Common myeloid progenitor, CD34-positive (primary cell): ENCODE measurements at regions not wholly inside any gene's neighbourhood (a gene's known extent, or its start where the extent isn't known, plus 50 kb on each side); places are given as distances from the start of the nearest gene placed in this dataset.

Experiments
- CTCF ChIA-PET: fragments of 350-600 bp; sonication (Branson Sonifier 250); formaldehyde crosslinking; loops from one replicate; lab custom pipeline; 2021; ENCODE audit warnings: antibody characterized with exemption; lab: Charles Lee
- POLR2A ChIA-PET: fragments of 350-600 bp; sonication (Branson Sonifier 250); formaldehyde crosslinking; loops from one replicate; lab custom pipeline; 2021; ENCODE audit warnings: antibody characterized with exemption; lab: Charles Lee
- DNase-seq, 3 donors: peaks; one replicate each; pipeline versions ENCODE4 v3.0.0 to v3.0.0-alpha.2; 2013
- H3K27ac ChIP-seq, 2 experiments: 1 replicate in 1 of 2; 2 replicates in 1 of 2; pipeline ENCODE4 v1.7.0; 2013; ENCODE audit warnings: inconsistent platforms in 2 of 2, low read length in 2 of 2, mild to moderate bottlenecking in 2 of 2, low read depth in 1 of 2, moderate library complexity in 1 of 2; ENCODE audit not compliant: severe bottlenecking in 2 of 2, insufficient read depth in 1 of 2, poor library complexity in 1 of 2
- H3K27me3 ChIP-seq, 5 experiments: replicated peaks in 2 of 5; 1 replicate in 3 of 5; 2 replicates in 2 of 5; pipeline versions ENCODE4 v1.6.1 to v1.7.0; 2013; ENCODE audit warnings: low read length in 4 of 5, mild to moderate bottlenecking in 2 of 5, moderate library complexity in 2 of 5, inconsistent platforms in 1 of 5; ENCODE audit not compliant: insufficient read depth in 5 of 5, control insufficient read depth in 4 of 5
- H3K36me3 ChIP-seq, 4 experiments: 1 replicate in 2 of 4; 2 replicates in 2 of 4; pipeline versions ENCODE4 v1.6.1 to v1.7.0; 2013; ENCODE audit warnings: low read length in 3 of 4, control low read depth in 1 of 4, mild to moderate bottlenecking in 1 of 4; ENCODE audit not compliant: control insufficient read depth in 4 of 4, insufficient read depth in 4 of 4
- H3K4me1 ChIP-seq, 4 experiments: 1 replicate in 3 of 4; 2 replicates in 1 of 4; pipeline versions ENCODE4 v1.6.1 to v1.7.1; 2013; ENCODE audit warnings: low read length in 3 of 4, mild to moderate bottlenecking in 3 of 4, control low read depth in 1 of 4, inconsistent platforms in 1 of 4, moderate library complexity in 1 of 4; ENCODE audit not compliant: control insufficient read depth in 4 of 4, insufficient read depth in 4 of 4; ENCODE audit errors: control extremely low read depth in 1 of 4
- H3K4me3 ChIP-seq, 7 experiments: 1 replicate in 4 of 7; 2 replicates in 3 of 7; pipeline versions ENCODE4 v1.5.1 to v1.7.0; 2013; ENCODE audit warnings: mild to moderate bottlenecking in 7 of 7, low read length in 6 of 7, moderate library complexity in 6 of 7, inconsistent platforms in 2 of 7, low read depth in 2 of 7, control low read depth in 1 of 7; ENCODE audit not compliant: insufficient read depth in 4 of 7, control insufficient read depth in 1 of 7; ENCODE audit errors: extremely low read depth in 1 of 7
- H3K9me3 ChIP-seq, 5 experiments: 1 replicate in 4 of 5; 2 replicates in 1 of 5; pipeline versions ENCODE4 v1.6.1 to v1.7.1; 2013; ENCODE audit warnings: low read length in 4 of 5, mild to moderate bottlenecking in 2 of 5, inconsistent platforms in 1 of 5, low read depth in 1 of 5, moderate library complexity in 1 of 5; ENCODE audit not compliant: control insufficient read depth in 4 of 5, insufficient read depth in 2 of 5; ENCODE audit errors: control extremely low read depth in 1 of 5
- WGBS: methylation state at CpG from one replicate; pipeline ENCODE4 v1.1.5; 2013; ENCODE audit not compliant: insufficient coverage; 5-methylcytosine and 5-hydroxymethylcytosine counted together

GRCh38 chr19:31001991-31002390 lies 347.2 kb downstream of the TSHZ3 start:
- CTCF ChIA-PET: no interaction called here
- Histone ChIP-seq H3K4me3 (no peak overlapping the region), H3K27ac (no peak overlapping the region), H3K27me3 (peaks cover 0 to 2% (median 0%) of the 10 kb centered on the region in 5 experiments), H3K9me3 (no peaks in the 10 kb centered on the region), H3K4me1 (no peaks in the 10 kb centered on the region), H3K36me3 (no peaks in the 10 kb centered on the region)
- DNase-seq: no peak
- WGBS: 92% methylated on average over 9 of the region's 11 CpGs
- POLR2A ChIA-PET: interaction anchor here (0.7 kb wide), 1 partner anchor 12 kb away, joined by 3 read pairs; no protein-coding TSS in a partner anchor

GRCh38 chr19:31000913-31001312 lies 348.3 kb downstream of the TSHZ3 start:
- Histone ChIP-seq H3K36me3 (no peaks in the 10 kb centered on the region), H3K4me1 (no peaks in the 10 kb centered on the region), H3K9me3 (peaks cover 0 to 3% (median 0%) of the 10 kb centered on the region in 5 experiments), H3K27me3 (peaks cover 0 to 2% (median 0%) of the 10 kb centered on the region in 5 experiments), H3K27ac (no peak overlapping the region), H3K4me3 (no peak overlapping the region)
- no peak for DNase-seq
- CTCF ChIA-PET: no interaction called here
- POLR2A ChIA-PET: no interaction called here
- 85% methylated on average over 2 of the region's 2 CpGs for WGBS

- CTCF ChIA-PET: interaction anchor here (0.6 kb wide), 1 partner anchor 519 kb away, joined by 3 read pairs; no protein-coding TSS in a partner anchor
- Histone ChIP-seq H3K36me3 (no peaks in the 10 kb centered on the region), H3K4me1 (no peaks in the 10 kb centered on the region), H3K9me3 (peaks cover 0 to 3% (median 0%) of the 10 kb centered on the region in 5 experiments), H3K4me3 (no peak overlapping the region), H3K27me3 (peaks cover 0 to 2% (median 0%) of the 10 kb centered on the region in 5 experiments), H3K27ac (no peak overlapping the region)
- WGBS: no CpG with 5 or more reads among the region's 2 CpGs
- POLR2A ChIA-PET: no interaction called here
- DNase-seq: no peak
These were observed 349.5 kb downstream of the TSHZ3 start for GRCh38 chr19:30999726-31000125.

GRCh38 chr19:30997222-30997621 lies 352.0 kb downstream of the TSHZ3 start:
- no peak for DNase-seq
- H3K9me3 ChIP-seq: peaks cover 0 to 3% (median 0%) of the 10 kb centered on the region in 5 experiments
- no peak overlapping the region for H3K4me3 ChIP-seq
- ChIA-PET POLR2A (no interaction called here), CTCF (no interaction called here)
- H3K36me3 ChIP-seq: no peaks in the 10 kb centered on the region
- H3K27me3 ChIP-seq: peaks cover 0 to 2% (median 0%) of the 10 kb centered on the region in 5 experiments
- no peak overlapping the region for H3K27ac ChIP-seq
- 89% methylated on average over 1 of the region's 4 CpGs for WGBS
- H3K4me1 ChIP-seq: no peaks in the 10 kb centered on the region

- H3K36me3 ChIP-seq: no peaks in the 10 kb centered on the region
- H3K27ac ChIP-seq: no peak overlapping the region
- POLR2A ChIA-PET: no interaction called here
- 17% methylated on average over 1 of the region's 4 CpGs for WGBS
- peaks cover 0 to 4% (median 0%) of the 10 kb centered on the region in 5 experiments for H3K27me3 ChIP-seq
- DNase-seq: no peak
- H3K4me1 ChIP-seq: no peaks in the 10 kb centered on the region
- H3K9me3 ChIP-seq: peaks cover 0 to 18% (median 0%) of the 10 kb centered on the region in 5 experiments
- CTCF ChIA-PET: interaction anchor here (1.2 kb wide), 1 partner anchor 11 kb away, joined by 3 read pairs; no protein-coding TSS in a partner anchor
- H3K4me3 ChIP-seq: no peak overlapping the region
These were observed 370.6 kb downstream of the TSHZ3 start for GRCh38 chr19:30978639-30979038.

GRCh38 chr19:30969591-30969990 lies 379.6 kb downstream of the TSHZ3 start:
- Histone ChIP-seq H3K4me1 (peaks cover 0 to 4% (median 0%) of the 10 kb centered on the region in 4 experiments), H3K9me3 (peaks cover 0 to 2% (median 0%) of the 10 kb centered on the region in 5 experiments), H3K27me3 (peaks cover 0 to 2% (median 0%) of the 10 kb centered on the region in 5 experiments), H3K27ac (no peak overlapping the region), H3K36me3 (no peaks in the 10 kb centered on the region), H3K4me3 (no peak overlapping the region)
- WGBS: no CpG with 5 or more reads among the region's 2 CpGs
- ChIA-PET CTCF (no interaction called here), POLR2A (no interaction called here)
- no peak for DNase-seq

GRCh38 chr19:30968841-30969399 lies 380.3 kb downstream of the TSHZ3 start:
- no peak for DNase-seq
- CTCF ChIA-PET: no interaction called here
- Histone ChIP-seq H3K36me3 (no peaks in the 10 kb centered on the region), H3K4me1 (peaks cover 0 to 4% (median 0%) of the 10 kb centered on the region in 4 experiments), H3K27ac (no peak overlapping the region), H3K9me3 (peaks cover 0 to 4% (median 0%) of the 10 kb centered on the region in 5 experiments), H3K4me3 (no peak overlapping the region), H3K27me3 (peaks cover 0 to 2% (median 0%) of the 10 kb centered on the region in 5 experiments)
- POLR2A ChIA-PET: no interaction called here
- no CpG with 5 or more reads among the region's 5 CpGs for WGBS
